H9 (cell line): ENCODE measurements at regions not wholly inside any gene's neighbourhood (a gene's known extent, or its start where the extent isn't known, plus 50 kb on each side); places are given as distances from the start of the nearest gene placed in this dataset.

Source experiments
- DNase-seq: peaks from one replicate; pipeline ENCODE4 v3.0.0-alpha.2; 2017
- H2AFZ ChIP-seq: one replicate; pipeline ENCODE4 v1.6.1; 2013; ENCODE audit warnings: mild to moderate bottlenecking, low read length, control low read depth, moderate library complexity
- H2AK5ac ChIP-seq: 2 replicates; pipeline ENCODE4 v1.6.1; 2013; ENCODE audit warnings: low read length, control low read depth, mixed read lengths; ENCODE audit not compliant: insufficient read length
- H2BK120ac ChIP-seq: one replicate; pipeline ENCODE4 v1.6.1; 2013; ENCODE audit warnings: low read depth, mild to moderate bottlenecking, low read length, control low read depth, inconsistent platforms; ENCODE audit not compliant: poor library complexity, severe bottlenecking
- H2BK12ac ChIP-seq: 2 replicates; pipeline ENCODE4 v1.6.1; 2013; ENCODE audit warnings: low read length, control low read depth, mixed read lengths, low read depth; ENCODE audit not compliant: insufficient read length
- H2BK15ac ChIP-seq: 2 replicates; pipeline ENCODE4 v1.6.1; 2013; ENCODE audit warnings: low read depth, low read length, control low read depth
- H2BK20ac ChIP-seq: one replicate; pipeline ENCODE4 v1.6.1; 2013; ENCODE audit warnings: low read depth, mild to moderate bottlenecking, low read length, control low read depth, inconsistent platforms; ENCODE audit not compliant: poor library complexity, severe bottlenecking
- H2BK5ac ChIP-seq: 2 replicates; pipeline ENCODE4 v1.6.1; 2013; ENCODE audit warnings: low read length, control low read depth, mixed read lengths; ENCODE audit not compliant: insufficient read length
- H3K14ac ChIP-seq: 2 replicates; pipeline ENCODE4 v1.6.1; 2013; ENCODE audit warnings: low read length, control low read depth; ENCODE audit not compliant: insufficient read depth
- H3K18ac ChIP-seq: 2 replicates; pipeline ENCODE4 v1.6.1; 2013; ENCODE audit warnings: low read depth, mild to moderate bottlenecking, mixed read lengths, low read length, control low read depth; ENCODE audit not compliant: insufficient read length
- H3K23ac ChIP-seq: 2 replicates; pipeline ENCODE4 v1.6.1; 2013; ENCODE audit warnings: low read length, control low read depth, mixed read lengths, low read depth; ENCODE audit not compliant: insufficient read length
- H3K23me2 ChIP-seq: 2 replicates; pipeline ENCODE4 v1.6.1; 2013; ENCODE audit warnings: low read depth, mild to moderate bottlenecking, mixed read lengths, low read length, control low read depth; ENCODE audit not compliant: insufficient read length, poor library complexity, severe bottlenecking
- H3K27ac ChIP-seq: 2 replicates; pipeline ENCODE4 v1.5.1; 2013; ENCODE audit warnings: low read length, control low read depth, mixed read lengths, low read depth; ENCODE audit not compliant: insufficient read length
- H3K27me3 ChIP-seq: 2 replicates; pipeline ENCODE4 v1.6.1; 2013; ENCODE audit warnings: low read length, control low read depth, inconsistent platforms; ENCODE audit not compliant: insufficient read depth
- H3K4ac ChIP-seq: 2 replicates; pipeline ENCODE4 v1.6.1; 2013; ENCODE audit warnings: low read depth, mild to moderate bottlenecking, control low read depth, inconsistent platforms, low read length, moderate library complexity
- H3K4me1 ChIP-seq: 2 replicates; pipeline ENCODE4 v1.6.1; 2013; ENCODE audit warnings: low read length, control low read depth, inconsistent platforms; ENCODE audit not compliant: insufficient read depth
- H3K4me2 ChIP-seq: 2 replicates; pipeline ENCODE4 v1.6.1; 2013; ENCODE audit warnings: low read length, control low read depth, mixed read lengths; ENCODE audit not compliant: insufficient read length, insufficient read depth
- H3K56ac ChIP-seq: 2 replicates; pipeline ENCODE4 v1.6.1; 2013; ENCODE audit warnings: low read depth, mild to moderate bottlenecking, mixed read lengths, low read length, control low read depth; ENCODE audit not compliant: insufficient read length
- H3K79me1 ChIP-seq: 2 replicates; pipeline ENCODE4 v1.6.1; 2013; ENCODE audit warnings: low read depth, mild to moderate bottlenecking, moderate library complexity, low read length, control low read depth, inconsistent platforms; ENCODE audit not compliant: insufficient read depth, poor library complexity, severe bottlenecking
- H3K79me2 ChIP-seq: 2 replicates; pipeline ENCODE4 v1.6.1; 2013; ENCODE audit warnings: low read length, control low read depth, inconsistent platforms; ENCODE audit not compliant: insufficient read depth
- H3K9ac ChIP-seq: 2 replicates; pipeline ENCODE4 v1.6.1; 2013; ENCODE audit warnings: low read length, control low read depth, mixed read lengths; ENCODE audit not compliant: insufficient read length; ENCODE audit errors: extremely low read depth
- H3K9me3 ChIP-seq: one replicate; pipeline ENCODE4 v1.6.1; 2013; ENCODE audit warnings: low read depth, low read length, inconsistent platforms; ENCODE audit not compliant: control insufficient read depth
- H3T11ph ChIP-seq: one replicate; pipeline ENCODE4 v1.6.1; 2013; ENCODE audit warnings: mild to moderate bottlenecking, low read length, control low read depth, inconsistent platforms
- H4K20me1 ChIP-seq: one replicate; pipeline ENCODE4 v1.6.1; 2013; ENCODE audit not compliant: control insufficient read depth, insufficient read length, insufficient read depth
- H4K5ac ChIP-seq: 2 replicates; pipeline ENCODE4 v1.6.1; 2013; ENCODE audit warnings: low read depth, mild to moderate bottlenecking, mixed read lengths, low read length, control low read depth; ENCODE audit not compliant: insufficient read length
- H4K8ac ChIP-seq: replicated peaks from 2 replicates; pipeline ENCODE4 v1.6.1; 2013; ENCODE audit warnings: low read length, control low read depth, mixed read lengths, low read depth; ENCODE audit not compliant: insufficient read length
- H4K91ac ChIP-seq: 2 replicates; pipeline ENCODE4 v1.6.1; 2013; ENCODE audit warnings: low read depth, mild to moderate bottlenecking, moderate library complexity, mixed read lengths, low read length, control low read depth; ENCODE audit not compliant: insufficient read length
- H3K27ac Mint-ChIP-seq, 3 experiments: 2 replicates in 2 of 3; 3 replicates in 1 of 3; pipeline ENCODE4 v1.8.0; 2020 to 2021; ENCODE audit warnings: mixed read lengths in 3 of 3, mild to moderate bottlenecking in 1 of 3, moderate library complexity in 1 of 3
- H3K27me3 Mint-ChIP-seq: 2 replicates; pipeline ENCODE4 v1.8.0; 2021; ENCODE audit warnings: low read depth, mild to moderate bottlenecking, moderate library complexity, mixed read lengths
- H3K36me3 Mint-ChIP-seq, 3 experiments: 2 replicates in 2 of 3; 3 replicates in 1 of 3; pipeline ENCODE4 v1.8.0; 2020 to 2021; ENCODE audit warnings: low read depth in 3 of 3, mixed read lengths in 3 of 3; ENCODE audit not compliant: insufficient read depth in 1 of 3
- H3K4me1 Mint-ChIP-seq, 2 experiments: 2 replicates each; pipeline ENCODE4 v1.8.0; 2020; ENCODE audit warnings: mixed read lengths in 2 of 2
- H3K4me3 Mint-ChIP-seq, 2 experiments: 2 replicates in 1 of 2; 3 replicates in 1 of 2; pipeline ENCODE4 v1.8.0; 2020 to 2021; ENCODE audit warnings: mild to moderate bottlenecking in 2 of 2, mixed read lengths in 2 of 2, moderate library complexity in 1 of 2
- H3K9me3 Mint-ChIP-seq, 2 experiments: 2 replicates in 1 of 2; 3 replicates in 1 of 2; pipeline ENCODE4 v1.8.0; 2020; ENCODE audit warnings: mild to moderate bottlenecking in 2 of 2, mixed read lengths in 2 of 2, moderate library complexity in 1 of 2
- WGBS: extraction: QIAGEN DNeasy Blood & Tissue Kit; methylation state at CpG from one replicate; pipeline ENCODE4 v1.1.7; 2013; ENCODE audit warnings: missing lambda C conversion rate, low lambda C conversion rate, mixed read lengths; ENCODE audit not compliant: insufficient read length; ENCODE audit errors: extremely low coverage; 5-methylcytosine and 5-hydroxymethylcytosine counted together
- TF ChIP-seq, protein P1 (sequence below): fragments of 200-600 bp; sonication (generic); conservative IDR thresholded peaks from 3 replicates; pipeline ENCODE4 v1.8.0; 2021; ENCODE audit warnings: antibody characterized with exemption, mild to moderate bottlenecking

DNA sequence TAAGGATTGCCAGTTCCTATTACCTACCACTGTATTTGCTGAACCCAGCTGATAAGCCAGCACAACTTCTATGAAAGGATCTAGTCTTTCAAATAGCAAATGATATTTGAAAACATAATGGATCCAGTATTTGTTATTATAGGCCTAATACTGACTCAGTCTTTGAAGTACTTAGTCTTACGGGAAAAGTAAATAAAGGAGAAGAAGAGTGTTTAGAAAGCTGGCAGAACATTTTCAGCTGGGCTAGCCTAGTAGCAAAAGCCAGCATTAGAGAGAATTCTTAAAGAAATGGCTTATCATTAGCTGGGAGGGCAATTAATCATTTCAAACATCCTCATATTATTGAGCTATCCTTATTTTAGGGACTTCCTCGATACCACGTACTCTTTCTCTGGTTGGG is 101.4 kb upstream of the GOLIM4 start:
- no peak overlapping the region for H3K14ac ChIP-seq
- H3K79me2 ChIP-seq: no peaks in the 10 kb centered on the region
- H3K4me3 Mint-ChIP-seq: no peak overlapping the region
- WGBS: no CpG with 5 or more reads among the region's 3 CpGs
- H3T11ph ChIP-seq: no peak overlapping the region
- DNase-seq: no peak
- H3K9me3 Mint-ChIP-seq: no peaks in the 10 kb centered on the region
- no peak overlapping the region for H2BK20ac ChIP-seq
- no peak overlapping the region for H3K56ac ChIP-seq
- no peaks in the 10 kb centered on the region for H3K23me2 ChIP-seq
- H2BK12ac ChIP-seq: no peak overlapping the region
- no peak overlapping the region for H3K4me2 ChIP-seq
- no peak overlapping the region for H2AFZ ChIP-seq
- H3K23ac ChIP-seq: no peak overlapping the region
- H2BK120ac ChIP-seq: no peak overlapping the region
- H4K20me1 ChIP-seq: no peaks in the 10 kb centered on the region
- no peak overlapping the region for H2BK15ac ChIP-seq
- no peaks in the 10 kb centered on the region for H3K27me3 Mint-ChIP-seq
- H3K4me1 ChIP-seq: no peaks in the 10 kb centered on the region
- H3K79me1 ChIP-seq: no peaks in the 10 kb centered on the region
- no peak overlapping the region for H2BK5ac ChIP-seq
- no peak overlapping the region for H2AK5ac ChIP-seq
- H3K9me3 ChIP-seq: no peaks in the 10 kb centered on the region
- no peak overlapping the region for H3K27ac ChIP-seq
- H3K27me3 ChIP-seq: no peaks in the 10 kb centered on the region
- no peak overlapping the region for H4K5ac ChIP-seq
- no peak overlapping the region for H4K91ac ChIP-seq
- H3K4ac ChIP-seq: no peak overlapping the region
- no peak overlapping the region for H3K18ac ChIP-seq
- TF ChIP-seq, protein P1, sequence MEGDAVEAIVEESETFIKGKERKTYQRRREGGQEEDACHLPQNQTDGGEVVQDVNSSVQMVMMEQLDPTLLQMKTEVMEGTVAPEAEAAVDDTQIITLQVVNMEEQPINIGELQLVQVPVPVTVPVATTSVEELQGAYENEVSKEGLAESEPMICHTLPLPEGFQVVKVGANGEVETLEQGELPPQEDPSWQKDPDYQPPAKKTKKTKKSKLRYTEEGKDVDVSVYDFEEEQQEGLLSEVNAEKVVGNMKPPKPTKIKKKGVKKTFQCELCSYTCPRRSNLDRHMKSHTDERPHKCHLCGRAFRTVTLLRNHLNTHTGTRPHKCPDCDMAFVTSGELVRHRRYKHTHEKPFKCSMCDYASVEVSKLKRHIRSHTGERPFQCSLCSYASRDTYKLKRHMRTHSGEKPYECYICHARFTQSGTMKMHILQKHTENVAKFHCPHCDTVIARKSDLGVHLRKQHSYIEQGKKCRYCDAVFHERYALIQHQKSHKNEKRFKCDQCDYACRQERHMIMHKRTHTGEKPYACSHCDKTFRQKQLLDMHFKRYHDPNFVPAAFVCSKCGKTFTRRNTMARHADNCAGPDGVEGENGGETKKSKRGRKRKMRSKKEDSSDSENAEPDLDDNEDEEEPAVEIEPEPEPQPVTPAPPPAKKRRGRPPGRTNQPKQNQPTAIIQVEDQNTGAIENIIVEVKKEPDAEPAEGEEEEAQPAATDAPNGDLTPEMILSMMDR: no peak
- H3K9ac ChIP-seq: no peak overlapping the region
- H3K27ac Mint-ChIP-seq: no peak overlapping the region
- H3K36me3 Mint-ChIP-seq: no peaks in the 10 kb centered on the region
- no peak overlapping the region for H4K8ac ChIP-seq
- peaks cover 0 to under 1% of the 10 kb centered on the region in 2 experiments; a peak in 1 of 4 replicates for H3K4me1 Mint-ChIP-seq
